ENCODE measurements at regions not wholly inside any gene's neighbourhood (a gene's known extent, or its start where the extent isn't known, plus 50 kb on each side); places are given as distances from the start of the nearest gene placed in this dataset.

DNA sequence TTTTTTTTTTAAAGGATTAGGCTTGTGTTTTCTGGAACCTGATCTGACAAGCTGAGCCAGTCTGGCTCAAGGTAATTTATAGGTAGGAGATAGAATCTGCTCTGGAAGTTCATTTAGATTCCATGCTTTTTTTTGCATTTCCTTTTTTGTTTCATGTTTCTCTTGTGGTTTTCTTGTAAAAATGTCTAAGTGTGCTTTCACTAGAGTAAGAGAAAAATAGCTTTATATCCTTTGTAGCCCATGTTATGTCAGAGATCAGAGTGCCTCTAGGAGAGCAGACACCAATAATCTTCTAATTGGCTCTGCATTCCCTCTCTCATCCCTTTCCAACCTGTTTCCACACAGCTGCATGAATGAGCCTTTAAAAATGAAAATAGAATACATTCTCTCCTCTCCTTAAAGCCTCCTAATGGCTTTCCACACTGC, 389.8 kb upstream of the KCNMB2 start:
- DNase-seq, result no peak

DNA sequence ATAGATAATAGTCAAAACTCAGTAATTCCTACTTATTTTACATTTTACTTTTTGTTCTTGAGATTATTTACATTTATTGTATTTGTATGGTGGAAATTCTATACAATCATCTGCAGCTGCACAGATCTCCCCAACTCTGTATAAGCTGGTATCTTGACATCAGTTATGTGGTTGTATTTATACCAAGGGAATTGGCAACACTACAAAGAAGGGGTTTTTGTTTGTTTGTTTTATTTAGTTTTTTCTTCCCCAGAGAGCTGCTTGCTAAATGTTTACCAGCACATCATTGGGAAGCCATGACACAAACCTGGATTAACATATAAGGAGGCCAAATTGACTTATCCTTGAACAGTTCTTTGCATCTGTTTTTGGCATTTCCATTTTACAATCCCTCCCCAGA, 389.2 kb upstream of the KCNMB2 start:
- no peak for DNase-seq

- no peak for DNase-seq
These were observed 384.0 kb upstream of the KCNMB2 start for GRCh38 chr3:178152031-178152806.

GRCh38 chr3:178152988-178153387, 383.2 kb upstream of the KCNMB2 start:
- no peak for DNase-seq

DNA sequence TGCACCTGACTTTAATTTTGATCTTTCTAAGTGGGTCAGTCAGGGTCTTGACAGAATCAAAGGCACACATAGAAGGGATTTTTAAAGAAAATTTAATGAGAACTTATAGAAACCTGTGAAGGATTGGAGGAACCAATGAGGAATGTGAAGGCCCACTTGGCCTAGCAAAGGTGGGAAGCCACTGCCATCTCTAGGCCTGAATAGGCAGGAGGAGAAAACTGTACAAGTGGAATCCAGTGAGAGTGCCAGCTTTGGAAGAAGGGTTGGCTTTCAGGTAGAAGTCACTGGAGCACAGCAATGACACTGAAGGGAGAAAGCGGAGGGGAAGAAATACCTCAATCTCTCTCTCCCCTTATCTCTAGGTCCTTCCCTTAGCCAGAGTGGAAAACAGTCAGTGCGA, 380.7 kb upstream of the KCNMB2 start:
- no peak for DNase-seq

DNA sequence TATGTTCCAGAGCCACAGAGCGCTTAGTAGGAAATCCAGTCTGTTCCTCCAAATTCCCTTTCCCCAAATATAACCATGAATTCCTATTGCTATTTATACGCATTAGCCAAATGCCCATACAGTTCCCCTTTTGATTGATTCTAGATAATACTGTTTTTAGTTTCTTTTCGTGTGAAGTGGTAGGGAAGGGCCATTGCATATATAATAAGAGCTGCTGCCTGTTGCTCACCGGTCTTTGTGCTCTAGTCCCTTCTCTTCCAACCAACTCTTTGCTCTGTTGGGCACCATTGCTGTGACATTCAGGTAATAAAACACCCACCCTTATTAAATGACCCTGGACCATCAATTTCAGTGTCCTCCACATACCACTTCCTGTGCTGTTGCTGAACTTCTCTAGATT, 379.9 kb upstream of the KCNMB2 start:
- DNase-seq, result no peak

GRCh38 chr3:178159691-178160220, 376.5 kb upstream of the KCNMB2 start:
- DNase-seq, result no peak

DNA sequence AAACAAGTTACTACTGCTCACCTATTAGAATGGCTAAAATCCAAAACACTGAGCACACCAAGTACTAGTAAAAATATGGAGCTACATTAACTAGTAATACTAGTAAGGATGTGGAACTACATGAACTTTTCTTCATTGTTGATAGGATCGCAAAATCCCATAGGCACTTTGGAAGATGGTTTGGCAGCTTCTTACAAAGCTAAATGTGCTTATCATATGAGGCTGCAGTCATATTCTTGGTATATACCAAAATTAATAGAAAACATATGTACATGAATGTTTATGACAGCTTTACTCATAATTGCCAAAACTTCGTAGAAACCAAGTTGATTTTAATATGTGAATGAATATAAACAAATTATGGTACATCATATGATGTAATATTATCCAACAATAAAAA, 366.8 kb upstream of the KCNMB2 start:
- no peak for DNase-seq

DNA sequence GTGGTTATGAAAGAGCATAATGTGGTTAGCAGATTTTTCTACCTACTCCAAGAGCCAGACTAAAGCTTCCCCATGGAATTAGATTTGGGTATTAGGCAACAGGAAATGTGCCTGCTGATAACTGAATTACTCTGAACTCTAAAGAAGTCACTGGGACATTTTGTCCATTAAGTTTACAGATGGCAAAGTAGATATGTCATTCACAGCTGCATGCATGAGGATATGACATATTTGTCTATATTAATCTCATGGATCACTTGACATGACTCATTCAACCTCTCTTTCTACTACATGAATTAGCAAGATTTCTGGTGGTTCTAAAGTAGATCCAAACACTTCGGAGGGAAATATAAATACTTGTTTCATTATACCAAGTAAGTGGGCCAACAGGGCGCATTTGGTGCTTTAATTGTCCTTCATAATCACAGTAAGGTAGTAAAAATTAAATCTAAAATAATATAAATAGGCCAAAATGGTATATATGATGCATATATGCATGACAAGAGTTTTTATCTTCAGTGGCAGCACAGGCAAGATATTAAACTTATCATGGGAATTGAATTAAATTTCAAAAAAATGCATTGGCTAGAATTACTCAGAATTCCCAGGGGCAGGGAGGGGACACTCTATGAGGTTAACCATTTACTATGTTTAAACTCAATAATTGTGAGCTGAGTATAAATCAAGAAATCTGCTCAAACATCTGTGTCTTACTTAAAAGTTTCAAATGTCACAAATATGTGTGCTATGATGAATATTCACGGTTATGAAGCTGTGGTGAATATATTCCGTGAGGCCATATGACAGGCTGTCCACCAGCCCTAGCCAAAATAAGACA, 365.3 kb upstream of the KCNMB2 start:
- no peak for DNase-seq

DNA sequence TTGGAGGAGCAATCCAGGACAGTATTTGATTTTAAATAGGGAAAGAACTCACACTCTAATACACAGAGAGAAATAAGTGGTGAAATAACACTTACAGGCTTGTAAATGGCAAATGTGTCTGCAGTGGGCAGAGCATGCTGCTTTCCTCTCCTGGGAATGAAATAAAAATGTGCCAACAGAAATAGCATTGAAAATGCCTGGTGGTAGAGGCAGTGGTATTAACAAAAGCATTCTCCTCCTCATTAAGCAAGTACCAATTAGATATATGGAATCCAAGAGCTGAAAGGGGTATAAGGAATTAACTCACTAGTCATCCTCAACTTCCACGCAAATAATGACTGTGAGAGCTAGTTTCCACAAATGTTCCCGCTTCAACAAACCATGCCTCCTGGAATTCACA, 364.1 kb upstream of the KCNMB2 start:
- DNase-seq, result no peak

GRCh38 chr3:178174201-178174915, 361.9 kb upstream of the KCNMB2 start:
- no peak for DNase-seq

GRCh38 chr3:178181088-178181487, 355.1 kb upstream of the KCNMB2 start:
- DNase-seq, result no peak

GRCh38 chr3:178181784-178182183, 354.5 kb upstream of the KCNMB2 start:
- no peak for DNase-seq

DNA sequence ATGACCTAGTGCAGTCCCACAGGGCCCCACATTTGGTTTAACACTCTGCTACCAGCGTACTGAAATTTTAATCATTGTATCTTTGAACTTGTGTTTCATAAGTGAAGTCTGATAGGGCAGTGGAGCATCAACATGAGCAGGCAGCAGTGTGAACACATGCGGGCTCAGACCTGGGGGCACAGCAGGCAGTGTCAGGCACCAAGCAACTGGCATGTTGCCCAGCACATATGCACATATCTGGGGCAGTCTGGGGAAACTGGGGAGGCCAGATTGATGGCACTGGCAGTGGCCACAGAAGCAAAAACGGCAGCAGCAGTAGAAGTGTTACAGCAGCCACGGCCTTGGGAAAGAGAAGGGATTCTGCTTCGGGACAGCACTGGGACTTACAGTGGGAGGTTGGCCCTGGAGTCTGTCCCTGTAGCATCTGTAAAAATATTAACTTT, 353.9 kb upstream of the KCNMB2 start:
- DNase-seq, result no peak

DNA sequence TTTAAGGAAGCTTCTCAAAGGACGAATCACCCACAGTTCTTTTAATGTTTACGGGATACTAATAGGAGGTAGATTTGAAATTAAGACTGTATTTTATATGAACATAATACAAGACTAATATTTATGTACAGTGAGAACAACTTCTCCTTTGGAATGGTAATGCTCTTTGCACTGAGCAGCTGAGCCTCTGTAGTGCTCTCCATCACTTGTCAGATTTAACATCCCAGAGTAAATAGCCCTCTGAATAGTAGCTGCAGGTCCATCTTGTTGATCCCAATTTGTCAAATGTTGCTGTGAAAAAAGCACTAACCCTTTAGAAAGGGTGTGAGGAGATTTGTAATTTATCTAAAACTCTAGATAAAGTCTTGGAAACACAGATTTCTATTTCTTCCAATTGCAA, 351.4 kb upstream of the KCNMB2 start:
- no peak for DNase-seq

GRCh38 chr3:178186666-178187065, 349.6 kb upstream of the KCNMB2 start:
- DNase-seq, result no peak

- DNase-seq, result no peak
These were observed 346.4 kb upstream of the KCNMB2 start for GRCh38 chr3:178189854-178190253.

GRCh38 chr3:178193846-178194245, 342.4 kb upstream of the KCNMB2 start:
- no peak for DNase-seq

DNA sequence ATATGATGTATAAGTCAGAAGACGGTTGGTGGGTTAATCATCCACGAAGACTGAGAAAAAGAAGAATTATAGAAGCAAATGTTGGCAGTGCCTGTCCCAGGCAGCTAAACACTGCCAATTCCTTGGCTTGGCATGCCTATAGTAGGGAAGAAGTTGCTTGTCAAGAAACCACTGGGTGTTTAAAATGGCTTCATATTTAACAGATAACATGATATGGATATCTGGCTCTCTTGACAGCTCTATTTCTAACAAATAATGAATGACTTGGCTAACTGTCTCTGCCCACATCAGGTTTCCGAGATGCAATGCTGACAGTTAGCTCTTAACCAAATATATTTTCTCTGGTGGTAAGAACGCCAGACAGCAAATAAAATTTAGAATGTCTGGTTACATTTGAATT, 341.7 kb upstream of the KCNMB2 start:
- no peak for DNase-seq

DNA sequence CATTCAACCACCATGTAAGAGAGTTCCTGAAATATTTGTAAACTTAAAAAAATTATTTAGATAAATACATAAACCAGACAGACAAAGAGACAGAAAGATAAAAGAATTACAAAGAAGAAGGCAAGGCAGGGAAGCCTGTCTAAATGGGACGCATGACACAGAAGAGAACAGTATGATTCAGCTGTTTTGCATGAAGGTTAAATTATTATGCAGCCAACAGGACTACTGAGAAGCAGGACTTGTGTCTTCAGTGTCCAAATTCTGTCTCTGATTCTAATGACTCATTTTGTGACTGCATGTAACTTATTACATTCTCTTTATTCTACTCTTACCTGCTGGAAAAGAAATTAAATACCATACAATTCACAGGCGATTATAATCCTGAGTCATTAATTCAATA, 340.4 kb upstream of the KCNMB2 start:
- no peak for DNase-seq

DNA sequence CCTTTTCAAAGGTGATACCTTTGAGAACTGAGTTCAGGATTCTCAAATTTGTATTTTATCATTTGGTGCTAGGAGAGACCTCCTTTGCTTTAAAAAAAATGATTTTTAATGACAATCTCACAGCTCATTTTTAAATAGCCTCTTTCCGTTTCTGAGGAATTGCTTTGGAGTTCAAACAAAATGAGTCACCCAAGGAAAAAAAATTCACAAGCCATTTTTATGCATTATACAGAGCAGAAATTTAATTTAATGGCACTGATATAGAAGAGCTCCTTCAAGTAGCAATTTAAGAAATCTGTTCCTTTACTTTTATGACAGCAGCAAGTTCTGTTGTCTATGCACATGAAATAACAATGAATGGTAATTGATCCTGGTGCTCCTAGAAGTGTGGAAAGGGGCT, 337.9 kb upstream of the KCNMB2 start:
- no peak for DNase-seq

DNA sequence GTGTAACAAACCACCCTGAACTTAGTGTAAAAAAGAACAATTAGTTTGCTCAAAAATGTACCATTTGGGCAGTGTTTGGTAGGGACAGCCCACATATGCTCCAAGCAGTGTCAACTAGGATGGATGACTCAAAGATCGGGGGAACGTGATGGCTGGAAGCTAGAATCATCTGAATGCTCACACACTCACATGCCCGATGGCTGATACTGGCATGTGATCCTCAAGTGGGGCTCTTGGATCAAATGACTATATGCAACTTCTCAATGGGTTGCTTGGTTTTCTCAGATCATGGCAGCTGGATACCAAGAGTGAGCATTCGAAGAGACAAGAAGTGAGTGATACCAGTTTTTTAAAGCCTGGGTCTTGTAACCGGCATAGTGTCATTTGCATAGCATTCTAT, 335.9 kb upstream of the KCNMB2 start:
- DNase-seq, result no peak

DNA sequence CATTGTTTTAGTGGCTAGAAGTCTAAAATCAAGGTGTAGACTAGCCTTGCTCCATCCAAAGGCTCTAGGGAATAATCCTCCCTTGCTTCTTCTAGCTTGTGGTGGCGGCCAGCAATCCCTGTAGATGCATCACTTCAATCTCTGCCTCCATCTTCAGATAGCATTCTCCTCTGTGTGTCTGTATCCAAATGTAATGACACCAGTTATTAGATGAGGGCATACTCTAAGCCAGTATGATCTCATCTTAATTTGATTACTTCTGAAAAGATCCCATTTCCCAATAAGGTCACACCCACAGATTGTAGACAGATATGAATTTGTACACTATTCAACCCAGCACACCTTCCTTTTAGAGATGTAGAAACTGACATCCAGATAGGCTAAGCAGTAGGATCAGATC, 334.5 kb upstream of the KCNMB2 start:
- no peak for DNase-seq
